ENCODE measurements at regions not wholly inside any gene's neighbourhood (a gene's known extent, or its start where the extent isn't known, plus 50 kb on each side); places are given as distances from the start of the nearest gene placed in this dataset.

DNA sequence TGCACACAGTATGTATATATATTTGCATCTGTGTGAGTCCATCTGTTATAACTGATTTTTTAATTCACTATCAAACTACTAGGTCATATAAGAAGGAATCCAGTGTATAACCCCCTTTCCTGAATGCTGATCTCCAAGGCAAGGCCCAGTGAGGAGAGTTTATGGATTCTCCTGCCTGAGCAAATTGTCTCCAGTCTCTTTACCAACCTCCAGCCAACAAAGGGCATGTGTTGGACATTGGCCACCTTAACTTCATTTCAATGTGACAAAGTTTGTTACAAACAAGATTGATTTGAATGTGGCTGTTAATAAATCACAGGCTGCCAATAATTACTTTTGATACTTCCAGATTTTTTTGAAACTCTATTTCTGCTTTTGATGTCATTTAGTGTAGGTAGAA lies 191.6 kb downstream of the HAO1 start:
- TF ChIP-seq, protein P1, sequence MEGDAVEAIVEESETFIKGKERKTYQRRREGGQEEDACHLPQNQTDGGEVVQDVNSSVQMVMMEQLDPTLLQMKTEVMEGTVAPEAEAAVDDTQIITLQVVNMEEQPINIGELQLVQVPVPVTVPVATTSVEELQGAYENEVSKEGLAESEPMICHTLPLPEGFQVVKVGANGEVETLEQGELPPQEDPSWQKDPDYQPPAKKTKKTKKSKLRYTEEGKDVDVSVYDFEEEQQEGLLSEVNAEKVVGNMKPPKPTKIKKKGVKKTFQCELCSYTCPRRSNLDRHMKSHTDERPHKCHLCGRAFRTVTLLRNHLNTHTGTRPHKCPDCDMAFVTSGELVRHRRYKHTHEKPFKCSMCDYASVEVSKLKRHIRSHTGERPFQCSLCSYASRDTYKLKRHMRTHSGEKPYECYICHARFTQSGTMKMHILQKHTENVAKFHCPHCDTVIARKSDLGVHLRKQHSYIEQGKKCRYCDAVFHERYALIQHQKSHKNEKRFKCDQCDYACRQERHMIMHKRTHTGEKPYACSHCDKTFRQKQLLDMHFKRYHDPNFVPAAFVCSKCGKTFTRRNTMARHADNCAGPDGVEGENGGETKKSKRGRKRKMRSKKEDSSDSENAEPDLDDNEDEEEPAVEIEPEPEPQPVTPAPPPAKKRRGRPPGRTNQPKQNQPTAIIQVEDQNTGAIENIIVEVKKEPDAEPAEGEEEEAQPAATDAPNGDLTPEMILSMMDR (conservative IDR thresholded peaks at IDR 0.05 in 1 of 2, IDR thresholded peaks at IDR 0.05 in 1 of 2; ENCODE audit: extremely low read depth in 1 of 2, insufficient read depth in 1 of 2, low read depth in 1 of 2, low read length in 2 of 2): no peak
- no peak for TF ChIP-seq EZH2 (IDR thresholded peaks at IDR 0.05; ENCODE audit: borderline replicate concordance, low read length)

Data from mammary epithelial cell (primary cell).